Neural cell (in vitro differentiated cells): ENCODE measurements at regions not wholly inside any gene's neighbourhood (a gene's known extent, or its start where the extent isn't known, plus 50 kb on each side); places are given as distances from the start of the nearest gene placed in this dataset.

ENCODE experiments used
- H2AFZ ChIP-seq: fragments of 200-600, 300-800 bp; sonication (generic), shearing (Covaris generic); 2 replicates; pipeline ENCODE4 v1.6.0; 2014; ENCODE audit warnings: low read depth, mild to moderate bottlenecking, antibody characterized with exemption, low read length, moderate library complexity
- H3F3A ChIP-seq: fragments of 200-600 bp; shearing (Covaris generic); 2 replicates; pipeline ENCODE4 v1.6.1; 2016; ENCODE audit warnings: mild to moderate bottlenecking, moderate library complexity, mixed read lengths, antibody characterized with exemption, low read length; ENCODE audit not compliant: insufficient read depth, poor library complexity, severe bottlenecking
- H3K27ac ChIP-seq: fragments of 200-600, 300-800 bp; sonication (generic), shearing (Covaris generic); 2 replicates; pipeline ENCODE4 v1.5.1; 2014; ENCODE audit warnings: mild to moderate bottlenecking, low read length, moderate library complexity
- H3K27me3 ChIP-seq: fragments of 300-800, 200-600 bp; sonication (generic), shearing (Covaris generic); 2 replicates; pipeline ENCODE4 v1.6.0; 2014; ENCODE audit warnings: mild to moderate bottlenecking, low read depth, low read length, moderate library complexity; ENCODE audit not compliant: insufficient read depth
- H3K36me3 ChIP-seq: fragments of 300-800, 200-600 bp; sonication (generic), shearing (Covaris generic); 2 replicates; pipeline ENCODE4 v1.5.1; 2014; ENCODE audit warnings: mild to moderate bottlenecking, antibody characterized with exemption, low read length, moderate library complexity; ENCODE audit not compliant: insufficient read depth
- H3K4me2 ChIP-seq: fragments of 300-800, 200-600 bp; sonication (generic), shearing (Covaris generic); 2 replicates; pipeline ENCODE4 v1.6.0; 2014; ENCODE audit warnings: mild to moderate bottlenecking, low read length
- H3K4me3 ChIP-seq: fragments of 300-800, 200-600 bp; sonication (generic), shearing (Covaris generic); 2 replicates; pipeline ENCODE4 v1.5.1; 2014; ENCODE audit warnings: mild to moderate bottlenecking, low read length, moderate library complexity
- H3K79me2 ChIP-seq: fragments of 200-600 bp; shearing (Covaris generic); replicated peaks from 2 replicates; pipeline ENCODE4 v1.6.0; 2014; ENCODE audit warnings: mild to moderate bottlenecking, low read length, moderate library complexity; ENCODE audit not compliant: insufficient read depth
- H3K9ac ChIP-seq: fragments of 300-800, 200-600 bp; sonication (generic), shearing (Covaris generic); 2 replicates; pipeline ENCODE4 v1.6.1; 2016; ENCODE audit warnings: mild to moderate bottlenecking, low read length, mixed read lengths
- H3K9me2 ChIP-seq: fragments of 200-600 bp; shearing (Covaris generic); 2 replicates; pipeline ENCODE4 v1.6.1; 2016; ENCODE audit warnings: mild to moderate bottlenecking, low read length, mixed read lengths; ENCODE audit not compliant: insufficient read depth
- H3K9me3 ChIP-seq: fragments of 200-600, 300-800 bp; sonication (generic), shearing (Covaris generic); 2 replicates; pipeline ENCODE4 v1.6.1; 2016; ENCODE audit warnings: mild to moderate bottlenecking, mixed run types, low read length, moderate library complexity, mixed read lengths
- H4K20me1 ChIP-seq: fragments of 200-600 bp; shearing (Covaris generic); 2 replicates; pipeline ENCODE4 v1.6.1; 2016; ENCODE audit warnings: mild to moderate bottlenecking, mixed run types; ENCODE audit not compliant: insufficient read depth
- CTCF ChIP-seq: fragments of 450-650 bp; IDR thresholded peaks from 2 replicates; pipeline ENCODE4 v1.5.1; 2014; ENCODE audit warnings: antibody characterized with exemption, mild to moderate bottlenecking, moderate library complexity; ENCODE audit not compliant: poor library complexity, severe bottlenecking
- EP300 ChIP-seq: fragments of 450-650 bp; conservative IDR thresholded peaks from 2 replicates; pipeline ENCODE4 v1.6.1; 2014; ENCODE audit warnings: antibody characterized with exemption, mild to moderate bottlenecking, moderate library complexity; ENCODE audit not compliant: poor library complexity, severe bottlenecking
- EZH2 ChIP-seq: fragments of 200-600, 300-800 bp; shearing (Covaris generic), sonication (generic); IDR thresholded peaks from 2 replicates; pipeline ENCODE4 v1.6.1; 2014; ENCODE audit warnings: antibody characterized with exemption, low read length, borderline replicate concordance, mild to moderate bottlenecking; ENCODE audit not compliant: insufficient read depth, poor library complexity, severe bottlenecking
- MXI1 ChIP-seq: fragments of 450-650 bp; conservative IDR thresholded peaks from 2 replicates; pipeline ENCODE4 v1.6.1; 2014; ENCODE audit warnings: antibody characterized with exemption, mild to moderate bottlenecking; ENCODE audit not compliant: poor library complexity, severe bottlenecking
- POLR2AphosphoS5 ChIP-seq: IDR thresholded peaks from 2 replicates; pipeline ENCODE4 v1.6.1; 2012
- RAD21 ChIP-seq: fragments of 450-650 bp; conservative IDR thresholded peaks from 2 replicates; pipeline ENCODE4 v1.6.1; 2014; ENCODE audit warnings: antibody characterized with exemption, mild to moderate bottlenecking, moderate library complexity
- REST ChIP-seq: IDR thresholded peaks from 2 replicates; pipeline ENCODE4 v1.6.1; 2012; ENCODE audit warnings: borderline replicate concordance
- SMC3 ChIP-seq: fragments of 450-650 bp; conservative IDR thresholded peaks from 2 replicates; pipeline ENCODE4 v1.6.1; 2014; ENCODE audit warnings: antibody characterized with exemption, mild to moderate bottlenecking, moderate library complexity; ENCODE audit not compliant: poor library complexity
- TAF1 ChIP-seq: IDR thresholded peaks from 2 replicates; pipeline ENCODE4 v1.6.1; 2012; ENCODE audit warnings: low read depth

- H3K36me3 ChIP-seq, result no peaks in the 10 kb centered on the region
- H3K9ac ChIP-seq, result no peak overlapping the region
- no peaks in the 10 kb centered on the region for H3F3A ChIP-seq
- no peaks in the 10 kb centered on the region for H3K27me3 ChIP-seq
- no peaks in the 10 kb centered on the region for H3K9me3 ChIP-seq
- no peak overlapping the region for H3K27ac ChIP-seq
- TF ChIP-seq RAD21 (no peak), REST (no peak), EZH2 (no peak), CTCF (no peak), MXI1 (no peak), TAF1 (no peak), EP300 (no peak), SMC3 (no peak), POLR2AphosphoS5 (no peak)
- no peaks in the 10 kb centered on the region for H4K20me1 ChIP-seq
- H3K9me2 ChIP-seq, result no peaks in the 10 kb centered on the region
- H3K4me3 ChIP-seq, result no peak overlapping the region
- no peaks in the 10 kb centered on the region for H3K79me2 ChIP-seq
- no peak overlapping the region for H2AFZ ChIP-seq
- no peak overlapping the region for H3K4me2 ChIP-seq
These were observed 84.1 kb upstream of the GULP1 start for GRCh38 chr2:188207554-188207953.

GRCh38 chr2:188209218-188209617, 82.5 kb upstream of the GULP1 start:
- H3K9me2 ChIP-seq, result no peaks in the 10 kb centered on the region
- no peak overlapping the region for H3K4me2 ChIP-seq
- H3K27me3 ChIP-seq, result no peaks in the 10 kb centered on the region
- no peaks in the 10 kb centered on the region for H3K79me2 ChIP-seq
- no peak overlapping the region for H3K9ac ChIP-seq
- H2AFZ ChIP-seq, result no peak overlapping the region
- H3K36me3 ChIP-seq, result no peaks in the 10 kb centered on the region
- H3K27ac ChIP-seq, result no peak overlapping the region
- TF ChIP-seq TAF1 (no peak), EP300 (no peak), SMC3 (no peak), CTCF (no peak), REST (no peak), POLR2AphosphoS5 (no peak), RAD21 (no peak), MXI1 (no peak), EZH2 (no peak)
- no peaks in the 10 kb centered on the region for H3K9me3 ChIP-seq
- H4K20me1 ChIP-seq, result no peaks in the 10 kb centered on the region
- H3K4me3 ChIP-seq, result no peak overlapping the region
- no peaks in the 10 kb centered on the region for H3F3A ChIP-seq
